Hepatocyte (in vitro differentiated cells): ENCODE measurements at regions not wholly inside any gene's neighbourhood (a gene's known extent, or its start where the extent isn't known, plus 50 kb on each side); places are given as distances from the start of the nearest gene placed in this dataset.
A peak's percentile ranks its signal among the peaks of the same experiment; 100 is the strongest.

Experiments
- CTCF ChIP-seq: fragments of 200-600 bp; sonication (generic); IDR thresholded peaks from 2 replicates; pipeline ENCODE4 v1.5.1; 2016; ENCODE audit warnings: antibody characterized with exemption, mild to moderate bottlenecking; ENCODE audit not compliant: poor library complexity
- EZH2phosphoT487 ChIP-seq: fragments of 200-600 bp; sonication (generic); IDR thresholded peaks from one replicate; pipeline ENCODE4 v1.6.1; 2018; ENCODE audit warnings: antibody characterized with exemption, mild to moderate bottlenecking, low read depth, moderate library complexity; ENCODE audit not compliant: unreplicated experiment, severe bottlenecking

DNA sequence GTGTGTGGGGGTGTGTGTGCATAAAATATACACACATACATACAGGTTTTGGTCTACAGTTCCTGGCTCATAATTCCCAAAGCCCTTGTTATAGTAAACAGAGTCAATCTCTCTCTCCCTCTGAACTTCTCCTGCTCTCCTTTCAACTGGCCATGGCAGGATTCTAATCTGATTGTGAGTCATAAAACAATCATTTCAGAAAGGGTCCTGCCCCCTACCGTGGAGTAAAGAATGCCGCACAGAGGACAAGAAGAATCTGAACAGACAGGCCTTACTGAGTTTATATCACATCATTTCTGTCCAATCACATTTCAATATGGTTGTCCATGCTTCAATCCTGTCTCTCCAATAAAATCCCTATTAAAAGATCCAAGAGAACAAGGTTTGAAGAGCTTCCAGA is 416.9 kb downstream of the FRK start:
- peak; percentile 36 for TF ChIP-seq CTCF
- no peak for TF ChIP-seq EZH2phosphoT487
